Suprapubic skin (tissue), 4 donors: ENCODE measurements at regions not wholly inside any gene's neighbourhood (a gene's known extent, or its start where the extent isn't known, plus 50 kb on each side); places are given as distances from the start of the nearest gene placed in this dataset.

Source experiments
- DNase-seq, 2 donors: peaks; one replicate each; pipeline ENCODE4 v3.0.0-alpha.2; 2019; ENCODE audit warnings: low spot score in 2 of 2
- H3K27ac ChIP-seq: fragments of 200-600 bp; sonication (generic); one replicate; pipeline ENCODE4 v1.5.1; 2019
- H3K27me3 ChIP-seq: fragments of 200-600 bp; sonication (generic); one replicate; pipeline ENCODE4 v1.5.1; 2019
- H3K36me3 ChIP-seq: fragments of 200-600 bp; sonication (generic); one replicate; pipeline ENCODE4 v1.5.1; 2019
- H3K4me1 ChIP-seq: fragments of 200-600 bp; sonication (generic); one replicate; pipeline ENCODE4 v1.5.1; 2019
- H3K4me3 ChIP-seq: fragments of 200-600 bp; sonication (generic); one replicate; pipeline ENCODE4 v1.5.1; 2019; ENCODE audit warnings: mild to moderate bottlenecking
- H3K9me3 ChIP-seq: fragments of 200-600 bp; sonication (generic); one replicate; pipeline ENCODE4 v1.5.1; 2019
- EP300 ChIP-seq: sonication (generic); formaldehyde crosslinking; IDR thresholded peaks from one replicate; pipeline ENCODE4 v1.6.1; 2017; ENCODE audit warnings: antibody characterized with exemption
- POLR2A ChIP-seq, 2 donors: fragments of 450-650 bp; IDR thresholded peaks; one replicate each; pipeline ENCODE4 v1.6.1; 2017; ENCODE audit warnings: antibody characterized with exemption in 2 of 2, mild to moderate bottlenecking in 2 of 2, moderate library complexity in 2 of 2
- POLR2AphosphoS5 ChIP-seq, 3 donors: sonication (generic); formaldehyde crosslinking; IDR thresholded peaks; one replicate each; pipeline ENCODE4 v1.6.1; 2017; ENCODE audit warnings: antibody characterized with exemption in 3 of 3
- WGBS: methylation state at CpG from one replicate; pipeline ENCODE4 v1.1.5; 2018; 5-methylcytosine and 5-hydroxymethylcytosine counted together
- TF ChIP-seq, protein P1 (sequence below), 2 donors: fragments of 200-600 bp in 1 of 2; fragments of 450-650 bp in 1 of 2; sonication (generic) in 1 of 2; IDR thresholded peaks; one replicate each; pipeline ENCODE4 v1.5.1; 2016 to 2019; ENCODE audit warnings: antibody characterized with exemption in 2 of 2, mild to moderate bottlenecking in 1 of 2, moderate library complexity in 1 of 2

DNA sequence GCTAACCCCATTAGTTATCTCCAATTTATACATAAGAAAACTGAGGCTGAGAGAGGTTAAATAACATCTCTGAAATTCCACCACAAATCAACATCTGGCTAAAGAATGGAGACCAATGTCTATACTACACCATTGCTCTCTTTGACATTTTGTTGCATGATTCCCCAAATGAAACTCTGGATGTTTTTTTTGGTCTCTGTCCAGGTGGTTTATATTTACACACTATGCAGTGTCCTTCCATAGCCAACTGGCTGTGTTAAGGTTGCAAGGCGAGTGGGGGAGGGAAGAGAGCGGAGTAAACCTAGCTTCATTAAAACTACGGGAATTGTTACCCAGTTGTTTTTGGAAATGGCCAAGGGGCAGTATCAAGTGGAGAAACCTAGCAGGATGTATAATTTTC, 67.2 kb downstream of the KIF4B start:
- Histone ChIP-seq H3K27me3 (no peaks in the 10 kb centered on the region), H3K9me3 (no peaks in the 10 kb centered on the region), H3K4me3 (no peak overlapping the region), H3K27ac (no peak overlapping the region), H3K36me3 (no peaks in the 10 kb centered on the region), H3K4me1 (peaks cover 6% of the 10 kb centered on the region)
- TF ChIP-seq EP300 (no peak), POLR2A (IDR thresholded peaks at IDR 0.05) (no peak), POLR2AphosphoS5 (IDR thresholded peaks at IDR 0.05) (no peak)
- TF ChIP-seq, protein P1, sequence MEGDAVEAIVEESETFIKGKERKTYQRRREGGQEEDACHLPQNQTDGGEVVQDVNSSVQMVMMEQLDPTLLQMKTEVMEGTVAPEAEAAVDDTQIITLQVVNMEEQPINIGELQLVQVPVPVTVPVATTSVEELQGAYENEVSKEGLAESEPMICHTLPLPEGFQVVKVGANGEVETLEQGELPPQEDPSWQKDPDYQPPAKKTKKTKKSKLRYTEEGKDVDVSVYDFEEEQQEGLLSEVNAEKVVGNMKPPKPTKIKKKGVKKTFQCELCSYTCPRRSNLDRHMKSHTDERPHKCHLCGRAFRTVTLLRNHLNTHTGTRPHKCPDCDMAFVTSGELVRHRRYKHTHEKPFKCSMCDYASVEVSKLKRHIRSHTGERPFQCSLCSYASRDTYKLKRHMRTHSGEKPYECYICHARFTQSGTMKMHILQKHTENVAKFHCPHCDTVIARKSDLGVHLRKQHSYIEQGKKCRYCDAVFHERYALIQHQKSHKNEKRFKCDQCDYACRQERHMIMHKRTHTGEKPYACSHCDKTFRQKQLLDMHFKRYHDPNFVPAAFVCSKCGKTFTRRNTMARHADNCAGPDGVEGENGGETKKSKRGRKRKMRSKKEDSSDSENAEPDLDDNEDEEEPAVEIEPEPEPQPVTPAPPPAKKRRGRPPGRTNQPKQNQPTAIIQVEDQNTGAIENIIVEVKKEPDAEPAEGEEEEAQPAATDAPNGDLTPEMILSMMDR (IDR thresholded peaks at IDR 0.05) = no peak
- no peak for DNase-seq
- 50% methylated on average over 3 of the region's 3 CpGs for WGBS

DNA sequence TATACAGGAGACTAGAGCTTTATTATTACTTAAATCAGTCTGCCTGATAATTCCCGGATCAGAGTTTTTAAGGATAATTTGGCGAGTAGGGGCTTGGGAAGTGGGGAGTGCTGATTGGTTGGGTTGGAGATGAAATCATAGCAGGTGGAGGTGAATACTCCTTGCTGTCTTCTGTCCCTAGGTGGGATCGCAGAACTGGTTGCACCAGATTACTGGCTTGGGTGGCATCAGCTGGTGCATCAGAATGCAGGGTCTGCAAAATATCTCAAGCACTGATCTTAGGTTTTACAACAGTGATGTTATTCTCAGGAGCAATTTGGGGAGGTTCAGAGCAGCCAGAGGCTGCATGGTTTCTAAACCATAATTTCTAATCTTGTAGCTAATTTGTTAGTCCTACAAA, 68.1 kb downstream of the KIF4B start:
- no peak for DNase-seq
- Histone ChIP-seq H3K36me3 (no peaks in the 10 kb centered on the region), H3K4me3 (no peak overlapping the region), H3K9me3 (no peaks in the 10 kb centered on the region), H3K27ac (no peak overlapping the region), H3K27me3 (no peaks in the 10 kb centered on the region), H3K4me1 (peaks cover 10% of the 10 kb centered on the region)
- TF ChIP-seq POLR2AphosphoS5 (IDR thresholded peaks at IDR 0.05) (no peak), EP300 (no peak), POLR2A (IDR thresholded peaks at IDR 0.05) (no peak)
- TF ChIP-seq, protein P1 (IDR thresholded peaks at IDR 0.05) = no peak
- 56% methylated on average over 3 of the region's 3 CpGs for WGBS

DNA sequence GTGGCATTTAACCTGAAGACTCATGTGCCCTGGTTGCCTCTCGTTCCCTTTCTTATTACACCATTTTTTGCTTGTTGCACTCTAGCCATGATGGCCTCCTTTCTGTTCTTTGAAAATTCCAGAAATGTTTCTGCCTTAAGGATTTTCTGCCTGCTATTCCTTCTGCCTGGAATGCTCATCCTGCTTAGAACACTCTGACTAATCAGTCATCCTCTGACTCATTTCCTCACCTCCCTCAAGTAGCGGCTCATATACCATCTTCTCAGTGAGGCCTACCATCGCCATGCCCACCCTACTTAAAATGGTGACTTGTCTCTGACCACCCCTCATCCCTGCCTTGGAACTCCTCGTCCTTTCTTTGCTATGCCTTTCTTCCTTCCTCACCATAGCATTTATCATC, 68.8 kb downstream of the KIF4B start:
- Histone ChIP-seq H3K4me1 (peaks cover 10% of the 10 kb centered on the region), H3K9me3 (no peaks in the 10 kb centered on the region), H3K4me3 (no peak overlapping the region), H3K36me3 (no peaks in the 10 kb centered on the region), H3K27ac (no peak overlapping the region), H3K27me3 (no peaks in the 10 kb centered on the region)
- WGBS = 72% methylated on average over 4 of the region's 4 CpGs
- TF ChIP-seq POLR2AphosphoS5 (IDR thresholded peaks at IDR 0.05) (no peak), POLR2A (IDR thresholded peaks at IDR 0.05) (no peak), EP300 (no peak)
- TF ChIP-seq, protein P1 (IDR thresholded peaks at IDR 0.05) = no peak
- no peak for DNase-seq

DNA sequence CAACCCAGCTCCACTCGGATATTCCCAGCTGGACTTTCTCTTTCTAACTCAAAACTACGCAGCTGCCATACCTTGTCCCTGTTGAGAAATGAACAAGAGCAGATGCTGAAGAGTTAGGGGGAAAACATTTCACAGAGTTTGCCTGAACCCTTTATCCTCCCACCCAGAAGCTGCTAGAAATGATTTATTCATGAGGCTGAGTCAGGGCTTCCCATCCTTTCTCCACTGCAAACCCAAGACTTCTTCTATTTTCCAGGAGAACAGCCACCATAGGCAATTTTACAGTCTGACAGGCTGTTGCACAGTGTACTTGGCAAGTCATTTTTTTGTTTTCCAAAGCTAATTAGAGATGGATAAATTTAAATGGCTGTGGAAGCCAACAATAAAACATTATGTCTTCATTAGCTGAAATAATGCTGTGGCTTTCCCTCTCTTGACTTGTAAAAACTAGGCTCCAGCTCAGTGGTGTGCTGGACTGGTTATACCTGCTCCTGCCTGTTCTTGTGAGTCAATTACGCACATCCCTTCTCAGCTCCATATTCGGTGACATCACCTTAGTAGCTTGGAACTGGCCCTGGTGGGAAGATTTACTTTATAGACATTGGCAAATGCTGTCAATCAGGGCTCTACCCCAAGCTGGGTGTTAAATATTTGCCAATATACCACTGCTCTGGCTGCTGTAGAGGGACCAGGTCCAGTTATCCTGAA, 71.9 kb downstream of the KIF4B start:
- Histone ChIP-seq H3K4me3 (no peak overlapping the region), H3K27me3 (no peaks in the 10 kb centered on the region), H3K27ac (peak overlapping the region; percentile 51), H3K36me3 (no peaks in the 10 kb centered on the region), H3K4me1 (peaks cover 10% of the 10 kb centered on the region), H3K9me3 (no peaks in the 10 kb centered on the region)
- TF ChIP-seq, protein P1 (IDR thresholded peaks at IDR 0.05) = no peak
- no peak for TF ChIP-seq POLR2A (IDR thresholded peaks at IDR 0.05)
- peak in 1 of 3 donors; percentile 28 for TF ChIP-seq POLR2AphosphoS5 (IDR thresholded peaks at IDR 0.05)
- no peak for TF ChIP-seq EP300
- WGBS = 54% methylated on average over 4 of the region's 4 CpGs
- no peak for DNase-seq

DNA sequence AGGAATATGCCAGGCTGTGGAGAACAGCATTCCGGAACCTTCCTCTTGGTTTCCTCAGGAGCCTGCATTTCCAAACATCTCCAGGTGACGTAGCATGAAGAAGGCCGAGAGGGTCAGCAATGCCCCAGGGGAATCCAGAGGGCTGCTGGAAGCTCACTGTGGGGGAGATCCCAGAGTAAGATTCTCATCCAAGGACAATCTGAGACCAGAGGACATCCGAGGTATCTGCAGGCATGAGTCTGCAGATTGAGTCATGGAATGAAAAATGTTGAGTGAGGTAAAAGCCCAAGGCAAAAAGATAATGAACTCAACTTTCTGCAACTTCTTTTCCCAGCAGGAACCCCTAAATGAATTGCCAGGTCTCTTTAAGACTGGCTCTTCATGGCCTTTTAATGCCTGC, 73.5 kb downstream of the KIF4B start:
- H3K4me1 ChIP-seq = peaks cover 14% of the 10 kb centered on the region
- H3K4me3 ChIP-seq = no peak overlapping the region
- H3K9me3 ChIP-seq = no peaks in the 10 kb centered on the region
- no peak overlapping the region for H3K27ac ChIP-seq
- no peaks in the 10 kb centered on the region for H3K27me3 ChIP-seq
- no peak for TF ChIP-seq POLR2AphosphoS5 (IDR thresholded peaks at IDR 0.05)
- TF ChIP-seq, protein P1 (IDR thresholded peaks at IDR 0.05) = no peak
- no peak for TF ChIP-seq EP300
- no peak for TF ChIP-seq POLR2A (IDR thresholded peaks at IDR 0.05)
- WGBS = 83% methylated on average over 4 of the region's 4 CpGs
- no peak for DNase-seq
- H3K36me3 ChIP-seq = no peaks in the 10 kb centered on the region
